ENCODE measurements at regions not wholly inside any gene's neighbourhood (a gene's known extent, or its start where the extent isn't known, plus 50 kb on each side); places are given as distances from the start of the nearest gene placed in this dataset.

DNA sequence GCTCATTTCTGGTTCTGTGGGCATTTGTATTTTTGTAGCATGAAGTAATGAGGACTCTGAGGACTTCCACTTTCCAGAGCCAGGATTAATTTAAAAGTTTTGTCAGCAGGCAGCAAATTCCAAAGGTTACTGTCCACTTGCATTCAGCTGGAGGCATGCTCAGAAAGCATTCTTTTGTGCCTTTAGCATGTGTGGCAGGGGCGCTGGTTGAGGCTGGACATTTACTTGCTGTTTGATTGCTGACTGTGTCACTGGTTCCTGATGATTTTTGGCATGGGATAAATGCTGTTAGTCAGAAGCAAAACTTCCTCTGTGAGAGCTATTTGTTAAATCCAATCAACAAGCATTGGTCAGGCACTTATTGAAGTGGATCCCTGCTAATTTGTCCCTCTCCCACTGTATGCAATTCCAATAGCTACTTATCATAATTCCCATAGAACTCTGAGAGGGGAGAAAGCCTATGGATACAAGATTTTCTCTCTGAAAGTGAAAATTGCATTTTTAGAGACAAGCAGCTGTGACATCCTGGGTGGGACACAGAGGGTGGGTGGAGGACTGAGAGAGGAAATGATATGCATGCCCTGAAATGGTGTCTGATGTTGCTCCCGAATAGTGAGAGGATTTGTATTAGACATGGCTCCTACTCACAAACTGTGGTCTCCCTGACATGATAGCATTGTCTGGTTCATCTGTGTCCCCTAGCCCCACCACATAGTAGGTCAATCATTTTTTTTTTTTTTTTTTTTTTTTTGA is 161.2 kb upstream of the WDR11 start:
- Histone ChIP-seq H3K9me3 (replicated peaks in 1 of 2; ENCODE audit: control insufficient read depth in 1 of 2, insufficient read depth in 1 of 2, low read length in 2 of 2) (no peaks in the 10 kb centered on the region), H2AFZ (ENCODE audit: insufficient read depth, low read depth, low read length, poor library complexity, severe bottlenecking) (peak overlapping the region; percentile 7), H3K27ac (ENCODE audit: low read depth in 1 of 2, low read length in 2 of 2) (no peak overlapping the region), H3K79me2 (ENCODE audit: insufficient read depth, low read length) (no peaks in the 10 kb centered on the region), H3K36me3 (replicated peaks in 1 of 2; ENCODE audit: control insufficient read depth in 1 of 2, insufficient read depth in 2 of 2, low read length in 2 of 2) (no peaks in the 10 kb centered on the region), H3K4me3 (replicated peaks in 1 of 3; ENCODE audit: low read depth in 2 of 3, low read length in 3 of 3) (no peak overlapping the region), H4K20me1 (ENCODE audit: insufficient read depth, low read length) (no peaks in the 10 kb centered on the region), H3K4me1 (ENCODE audit: control insufficient read depth in 1 of 2, insufficient read depth in 2 of 2, low read length in 2 of 2) (no peaks in the 10 kb centered on the region), H3K27me3 (ENCODE audit: control insufficient read depth in 2 of 2, insufficient read depth in 2 of 2, low read length in 2 of 2) (no peaks in the 10 kb centered on the region), H3K4me2 (replicated peaks; ENCODE audit: extremely low read depth, low read length, poor library complexity, severe bottlenecking) (no peak overlapping the region), H3K9ac (ENCODE audit: insufficient read depth, low read length, poor library complexity, severe bottlenecking) (no peak overlapping the region)
- Mint-ChIP-seq H3K36me3 (no peaks in the 10 kb centered on the region), H3K27me3 (ENCODE audit: low read depth in 3 of 3) (peaks cover 0 to 4% (median 0%) of the 10 kb centered on the region in 3 donors), H3K4me3 (no peak overlapping the region), H3K27ac (peak overlapping the region in 2 of 7 donors; percentile 16 to 57), H3K9me3 (peaks cover 2 to 10% (median 6%) of the 10 kb centered on the region in 7 donors), H3K4me1 (peaks cover 11% of the 10 kb centered on the region)
- intact Hi-C loops (cut with micrococcal nuclease): no loop called here
- TF ChIP-seq, protein P1, sequence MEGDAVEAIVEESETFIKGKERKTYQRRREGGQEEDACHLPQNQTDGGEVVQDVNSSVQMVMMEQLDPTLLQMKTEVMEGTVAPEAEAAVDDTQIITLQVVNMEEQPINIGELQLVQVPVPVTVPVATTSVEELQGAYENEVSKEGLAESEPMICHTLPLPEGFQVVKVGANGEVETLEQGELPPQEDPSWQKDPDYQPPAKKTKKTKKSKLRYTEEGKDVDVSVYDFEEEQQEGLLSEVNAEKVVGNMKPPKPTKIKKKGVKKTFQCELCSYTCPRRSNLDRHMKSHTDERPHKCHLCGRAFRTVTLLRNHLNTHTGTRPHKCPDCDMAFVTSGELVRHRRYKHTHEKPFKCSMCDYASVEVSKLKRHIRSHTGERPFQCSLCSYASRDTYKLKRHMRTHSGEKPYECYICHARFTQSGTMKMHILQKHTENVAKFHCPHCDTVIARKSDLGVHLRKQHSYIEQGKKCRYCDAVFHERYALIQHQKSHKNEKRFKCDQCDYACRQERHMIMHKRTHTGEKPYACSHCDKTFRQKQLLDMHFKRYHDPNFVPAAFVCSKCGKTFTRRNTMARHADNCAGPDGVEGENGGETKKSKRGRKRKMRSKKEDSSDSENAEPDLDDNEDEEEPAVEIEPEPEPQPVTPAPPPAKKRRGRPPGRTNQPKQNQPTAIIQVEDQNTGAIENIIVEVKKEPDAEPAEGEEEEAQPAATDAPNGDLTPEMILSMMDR (IDR thresholded peaks at IDR 0.05): no peak
- 100% methylated on average over 1 of the region's 2 CpGs for WGBS (ENCODE audit: insufficient coverage)
- DNase-seq: no peak

- Histone ChIP-seq H3K79me2 (ENCODE audit: insufficient read depth, low read length) (no peaks in the 10 kb centered on the region), H3K9ac (ENCODE audit: insufficient read depth, low read length, poor library complexity, severe bottlenecking) (no peak overlapping the region), H3K27me3 (ENCODE audit: control insufficient read depth in 2 of 2, insufficient read depth in 2 of 2, low read length in 2 of 2) (no peaks in the 10 kb centered on the region), H3K27ac (ENCODE audit: low read depth in 1 of 2, low read length in 2 of 2) (no peak overlapping the region), H3K4me3 (replicated peaks in 1 of 3; ENCODE audit: low read depth in 2 of 3, low read length in 3 of 3) (peak overlapping the region in 1 of 3 experiments; percentile 39), H3K36me3 (replicated peaks in 1 of 2; ENCODE audit: control insufficient read depth in 1 of 2, insufficient read depth in 2 of 2, low read length in 2 of 2) (no peaks in the 10 kb centered on the region), H3K9me3 (replicated peaks in 1 of 2; ENCODE audit: control insufficient read depth in 1 of 2, insufficient read depth in 1 of 2, low read length in 2 of 2) (peaks cover 0 to under 1% of the 10 kb centered on the region in 2 donors), H4K20me1 (ENCODE audit: insufficient read depth, low read length) (no peaks in the 10 kb centered on the region), H3K4me1 (ENCODE audit: control insufficient read depth in 1 of 2, insufficient read depth in 2 of 2, low read length in 2 of 2) (no peaks in the 10 kb centered on the region), H2AFZ (ENCODE audit: insufficient read depth, low read depth, low read length, poor library complexity, severe bottlenecking) (peak overlapping the region; percentile 37), H3K4me2 (replicated peaks; ENCODE audit: extremely low read depth, low read length, poor library complexity, severe bottlenecking) (peak overlapping the region; percentile 36)
- H3K27ac Mint-ChIP-seq: no peak overlapping the region
- DNase-seq: no peak
- peaks cover 11% of the 10 kb centered on the region for H3K4me1 Mint-ChIP-seq
- H3K9me3 Mint-ChIP-seq: peaks cover 2 to 16% (median 7%) of the 10 kb centered on the region in 7 donors
- no peaks in the 10 kb centered on the region for H3K36me3 Mint-ChIP-seq
- TF ChIP-seq, protein P1 (IDR thresholded peaks at IDR 0.05): no peak
- intact Hi-C loops (cut with micrococcal nuclease): no loop called here
- no CpG with 5 or more reads among the region's 3 CpGs for WGBS (ENCODE audit: insufficient coverage)
- H3K4me3 Mint-ChIP-seq: peak overlapping the region in 1 of 2 donors; percentile 49
- H3K27me3 Mint-ChIP-seq (ENCODE audit: low read depth in 3 of 3): peaks cover 0 to 2% (median 1%) of the 10 kb centered on the region in 3 donors
These were observed 159.5 kb upstream of the WDR11 start for GRCh38 chr10:120691625-120692024.

Data from CD14-positive monocyte (primary cell).